EL (cell line): ENCODE measurements at regions not wholly inside any gene's neighbourhood (a gene's known extent, or its start where the extent isn't known, plus 50 kb on each side); places are given as distances from the start of the nearest gene placed in this dataset.
"Not testable (repeated sequence)": the region's sequence is repeated elsewhere in the genome, so short reads cannot be mapped to it uniquely, and the experiment has no call there.

ENCODE experiments used
- DNase-seq: peaks from one replicate; pipeline ENCODE4 v3.0.0-alpha.2; 2016

DNA sequence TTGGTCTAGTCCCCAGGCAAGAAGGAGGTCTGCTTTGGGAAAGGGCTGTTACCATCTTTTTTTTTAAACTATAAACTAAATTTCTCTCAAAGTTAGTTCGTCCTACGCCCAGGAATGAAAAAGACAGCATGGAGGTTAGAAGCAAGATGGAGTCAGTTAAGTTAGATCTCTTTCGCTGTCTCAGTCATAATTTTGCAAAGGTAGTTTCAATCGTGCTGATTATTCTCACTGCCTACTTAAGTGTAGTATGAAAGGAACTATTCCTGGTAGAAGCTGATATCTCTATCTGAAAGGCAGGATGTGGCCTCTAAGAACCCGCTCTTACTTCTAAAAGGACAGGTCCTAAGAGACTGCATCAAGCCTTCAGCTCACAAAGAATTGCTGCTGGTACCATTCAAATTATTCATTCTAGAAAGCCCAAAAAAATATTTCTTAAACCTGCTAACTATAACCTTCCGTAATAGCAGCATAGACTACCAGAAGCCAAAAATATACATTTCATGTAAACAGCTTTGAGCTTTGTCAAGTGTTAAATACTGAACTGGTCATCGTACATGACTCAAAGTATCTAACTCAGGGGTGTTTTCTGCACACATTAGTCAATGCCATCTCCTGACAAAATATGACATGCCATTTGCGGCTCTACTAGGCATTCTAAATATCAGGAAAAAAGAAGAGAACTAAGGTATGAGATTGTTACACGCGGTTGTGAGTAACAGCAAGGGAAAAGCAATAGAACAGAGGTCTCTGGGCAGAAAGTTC, 96.0 kb upstream of the CCDC80 start:
- DNase-seq, result no peak

DNA sequence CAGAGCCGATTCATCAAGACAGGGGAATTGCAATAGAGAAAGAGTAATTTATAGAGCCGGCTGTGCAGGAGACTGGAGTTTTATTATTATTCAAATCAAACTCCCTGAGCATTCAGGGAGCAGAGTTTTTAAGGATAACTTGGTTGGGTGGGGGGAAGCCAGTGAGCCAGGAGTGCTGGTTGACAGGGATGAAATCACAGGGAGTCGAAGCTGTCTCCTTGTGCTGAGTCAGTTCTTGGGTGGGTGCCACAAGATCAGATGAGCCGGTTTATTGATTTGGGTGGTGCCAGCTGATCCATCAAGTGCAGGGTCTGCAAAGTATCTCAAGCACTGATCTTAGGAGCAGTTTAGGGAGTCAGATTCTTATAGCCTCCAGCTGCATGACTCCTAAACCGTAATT, 95.4 kb upstream of the CCDC80 start:
- DNase-seq, result no peak

DNA sequence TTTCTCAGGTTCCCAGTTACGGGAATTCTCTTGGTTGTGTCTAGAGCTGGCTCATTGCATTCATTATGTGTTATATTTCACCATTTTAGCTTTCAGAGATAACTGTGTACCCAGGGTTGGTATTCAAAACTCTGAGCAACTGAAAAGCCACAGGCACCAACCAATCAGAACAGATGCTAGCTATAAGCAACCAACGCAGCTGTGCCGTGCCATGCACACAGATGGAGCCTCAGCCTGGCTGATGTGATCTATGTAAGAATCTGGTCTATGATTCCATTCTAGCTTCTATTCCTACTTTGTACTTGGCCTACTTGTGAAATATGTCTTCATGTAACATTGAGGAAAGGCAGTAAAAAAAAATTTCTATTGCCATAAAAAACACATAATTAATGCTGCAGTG, 95.0 kb upstream of the CCDC80 start:
- DNase-seq, result no peak

- peak; percentile 84 for DNase-seq
Measured at GRCh38 chr3:112734736-112735350, 93.9 kb upstream of the CCDC80 start.

- peak; percentile 13 for DNase-seq
Measured at GRCh38 chr3:112734171-112734570, 93.2 kb upstream of the CCDC80 start.

DNA sequence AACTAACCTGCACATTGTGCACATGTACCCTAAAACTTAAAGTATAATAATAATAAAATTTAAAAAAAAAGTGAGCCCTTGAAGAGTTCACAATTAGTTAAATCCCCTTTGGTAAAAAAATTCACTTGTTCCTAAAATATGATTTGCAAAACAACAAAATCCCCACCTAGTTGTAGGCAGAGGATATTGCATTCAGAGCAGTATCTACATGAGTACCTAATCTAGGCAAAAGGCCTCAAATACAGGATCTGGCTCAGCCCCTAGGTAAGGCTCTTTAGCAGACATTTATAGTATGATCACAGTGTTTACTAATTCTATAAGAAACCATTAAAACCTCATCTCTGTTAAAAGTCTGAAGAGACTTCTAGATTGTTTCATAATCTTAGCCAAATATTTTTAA, 89.3 kb upstream of the CCDC80 start:
- DNase-seq, result no peak

DNA sequence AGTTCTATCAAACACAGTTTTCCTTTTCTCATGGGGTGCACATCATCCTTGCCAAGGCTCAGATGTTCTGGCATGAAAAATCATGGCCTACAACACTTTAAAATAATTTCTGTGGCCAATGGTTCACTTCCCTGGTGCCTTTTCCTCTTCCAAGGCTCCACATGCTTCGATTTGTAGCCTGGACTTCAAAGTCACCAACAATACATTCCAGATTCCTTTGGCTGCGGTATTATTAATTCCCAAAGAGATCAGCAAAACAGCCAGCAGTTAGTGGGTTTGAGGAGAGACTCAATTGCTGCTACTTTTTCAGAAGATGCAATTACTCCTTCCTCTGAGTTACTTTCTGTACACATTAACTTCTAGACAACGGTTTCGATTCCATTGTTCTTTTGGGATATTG, 80.3 kb upstream of the CCDC80 start:
- DNase-seq, result no peak

- DNase-seq, result no peak
Measured at GRCh38 chr3:112718967-112719366, 78.0 kb upstream of the CCDC80 start.

DNA sequence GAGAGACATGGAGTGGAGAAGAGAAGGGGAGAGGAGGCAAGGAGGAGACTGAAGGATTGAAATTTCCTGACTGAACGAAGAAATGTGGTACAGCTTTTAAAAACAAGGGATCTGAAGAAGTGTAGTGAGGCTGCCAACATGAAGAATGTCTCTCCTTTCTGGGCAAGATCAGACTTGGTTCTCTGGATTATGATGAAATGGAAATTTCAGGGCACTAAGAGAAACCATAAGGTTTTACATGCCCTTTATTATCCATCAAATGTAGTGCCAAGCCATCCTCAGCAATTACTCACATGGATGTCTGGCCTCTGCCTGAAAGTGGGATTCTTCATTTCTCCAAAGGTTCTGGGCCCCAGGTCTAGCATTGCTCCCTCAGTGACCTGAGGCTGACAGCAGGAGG, 77.6 kb upstream of the CCDC80 start:
- DNase-seq, result no peak

DNA sequence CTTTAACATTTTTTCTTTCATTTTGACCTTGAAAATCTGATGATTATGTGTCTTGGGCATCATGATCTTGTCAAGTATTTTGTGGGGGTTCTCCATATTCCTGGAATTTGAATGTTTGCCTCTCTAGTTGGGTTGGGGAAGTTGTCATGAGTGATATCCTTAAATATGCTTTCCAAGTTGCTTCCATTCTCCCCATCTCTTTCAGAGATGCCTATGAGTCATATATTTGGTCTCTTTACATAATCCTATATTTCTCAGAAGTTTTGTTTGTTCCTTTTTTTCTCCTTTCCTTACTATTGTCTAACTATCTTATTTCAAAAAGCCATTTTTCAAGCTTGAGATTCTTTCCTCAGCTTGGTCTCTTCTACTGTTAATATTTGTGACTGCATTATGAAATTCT, 69.0 kb upstream of the CCDC80 start:
- peak; percentile 23 for DNase-seq

- DNase-seq, result peak; percentile 89
Measured at GRCh38 chr3:112699436-112699978, 58.6 kb upstream of the CCDC80 start.

DNA sequence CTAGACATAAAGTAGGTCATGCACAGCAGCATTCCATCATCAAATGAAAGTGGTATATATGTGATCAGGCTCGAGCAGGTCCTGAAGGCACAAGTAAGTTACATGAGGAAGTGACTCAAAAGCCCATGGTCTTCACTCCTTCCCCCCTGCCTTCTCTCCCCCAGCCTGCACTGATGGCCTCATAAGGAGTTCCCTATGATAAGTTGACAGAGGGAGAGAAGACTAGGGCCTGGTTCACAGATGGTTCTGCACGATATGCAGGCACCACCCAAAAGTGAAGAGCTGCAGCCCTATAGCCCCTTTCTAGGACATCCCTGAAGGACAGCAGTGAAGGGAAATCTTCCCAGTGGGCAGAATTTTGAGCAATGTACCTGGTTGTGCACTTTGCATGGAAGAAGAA, 57.5 kb upstream of the CCDC80 start:
- DNase-seq, result not testable (repeated sequence)

- not testable (repeated sequence) for DNase-seq
Measured at GRCh38 chr3:112696244-112696643, 55.3 kb upstream of the CCDC80 start.

GRCh38 chr3:112695377-112696108, 54.6 kb upstream of the CCDC80 start:
- peak; percentile 27 for DNase-seq

GRCh38 chr3:112694906-112695305, 54.0 kb upstream of the CCDC80 start:
- not testable (repeated sequence) for DNase-seq

GRCh38 chr3:112693186-112693585, 52.2 kb upstream of the CCDC80 start:
- no peak for DNase-seq
